ENCODE measurements at regions not wholly inside any gene's neighbourhood (a gene's known extent, or its start where the extent isn't known, plus 50 kb on each side); places are given as distances from the start of the nearest gene placed in this dataset.

DNA sequence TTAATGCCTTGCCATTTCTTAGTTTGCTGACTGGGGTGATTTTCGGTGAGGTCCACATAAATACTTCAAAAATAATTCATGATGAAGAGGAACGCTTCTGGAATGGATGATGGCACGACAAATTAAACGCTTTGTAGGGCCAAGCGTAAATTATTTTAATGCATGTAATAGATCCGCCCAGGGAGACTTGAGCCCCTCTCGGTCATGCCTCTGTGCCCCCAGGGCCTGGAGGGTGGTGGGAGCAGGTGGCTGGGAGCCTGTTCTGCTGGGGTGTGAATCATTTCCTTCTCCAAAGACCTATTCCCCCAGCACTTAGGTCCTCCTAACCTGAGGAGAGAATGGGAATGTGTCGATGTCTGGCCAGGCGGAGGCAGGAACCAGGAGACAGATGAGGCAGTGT, 350.6 kb downstream of the ZNF536 start:
- ChIA-PET POLR2A (no interaction called here), CTCF (interaction anchor here (1.2 kb wide), 1 partner anchor 14 kb away, joined by 4 read pairs; no protein-coding TSS in a partner anchor)
- Mint-ChIP-seq H3K36me3 (no peaks in the 10 kb centered on the region), H3K9me3 (no peaks in the 10 kb centered on the region), H3K27me3 (ENCODE audit: low read depth) (peaks cover 16% of the 10 kb centered on the region), H3K4me1 (peaks cover 23% of the 10 kb centered on the region), H3K27ac (no peak overlapping the region), H3K4me3 (no peak overlapping the region)
- no peak for ATAC-seq
- no peak for TF ChIP-seq SP1 (CRISPR knock-in tag; conservative IDR thresholded peaks at IDR 0.05)
- no peak for TF ChIP-seq GRHL2 (CRISPR knock-in tag; IDR thresholded peaks at IDR 0.05; ENCODE audit: insufficient replicate concordance, severe bottlenecking)
- TF ChIP-seq, protein P1, sequence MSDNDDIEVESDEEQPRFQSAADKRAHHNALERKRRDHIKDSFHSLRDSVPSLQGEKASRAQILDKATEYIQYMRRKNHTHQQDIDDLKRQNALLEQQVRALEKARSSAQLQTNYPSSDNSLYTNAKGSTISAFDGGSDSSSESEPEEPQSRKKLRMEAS (CRISPR knock-in tag; IDR thresholded peaks at IDR 0.05), result no peak
- TF ChIP-seq MXD4 (CRISPR knock-in tag; IDR thresholded peaks at IDR 0.05; ENCODE audit: borderline replicate concordance), result no peak
- TF ChIP-seq GABPB1 (CRISPR knock-in tag; IDR thresholded peaks at IDR 0.05), result no peak
- DNase-seq (ENCODE audit: low spot score), result no peak

DNA sequence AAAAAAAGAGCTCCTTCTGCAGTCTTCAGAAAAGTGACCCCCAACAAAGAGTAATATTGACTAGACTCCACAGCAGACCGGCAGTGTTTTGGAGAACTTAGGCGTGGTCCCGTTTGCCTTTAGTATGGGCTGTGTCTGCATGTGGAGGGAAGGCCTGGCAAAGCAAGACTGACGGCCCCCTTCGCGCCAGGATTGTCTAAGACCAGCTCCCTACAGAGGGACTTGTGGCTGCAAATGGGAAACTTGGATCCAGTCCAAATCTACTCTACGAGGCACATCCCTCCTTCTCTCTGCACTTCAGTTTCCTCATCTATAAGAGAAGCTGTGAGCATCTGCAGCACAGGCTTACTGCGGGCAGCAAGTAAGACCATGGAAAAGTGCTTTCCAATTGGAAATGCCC, 350.0 kb downstream of the ZNF536 start:
- H3K4me1 Mint-ChIP-seq, result peaks cover 23% of the 10 kb centered on the region
- H3K4me3 Mint-ChIP-seq, result no peak overlapping the region
- ChIA-PET POLR2A (no interaction called here), CTCF (interaction anchor here (1.2 kb wide), 2 partner anchors 13 to 26 kb away, joined by 4 to 5 read pairs; no protein-coding TSS in a partner anchor)
- no peak overlapping the region for H3K27ac Mint-ChIP-seq
- ATAC-seq (no peak), DNase-seq (ENCODE audit: low spot score) (no peak)
- TF ChIP-seq, protein P2, sequence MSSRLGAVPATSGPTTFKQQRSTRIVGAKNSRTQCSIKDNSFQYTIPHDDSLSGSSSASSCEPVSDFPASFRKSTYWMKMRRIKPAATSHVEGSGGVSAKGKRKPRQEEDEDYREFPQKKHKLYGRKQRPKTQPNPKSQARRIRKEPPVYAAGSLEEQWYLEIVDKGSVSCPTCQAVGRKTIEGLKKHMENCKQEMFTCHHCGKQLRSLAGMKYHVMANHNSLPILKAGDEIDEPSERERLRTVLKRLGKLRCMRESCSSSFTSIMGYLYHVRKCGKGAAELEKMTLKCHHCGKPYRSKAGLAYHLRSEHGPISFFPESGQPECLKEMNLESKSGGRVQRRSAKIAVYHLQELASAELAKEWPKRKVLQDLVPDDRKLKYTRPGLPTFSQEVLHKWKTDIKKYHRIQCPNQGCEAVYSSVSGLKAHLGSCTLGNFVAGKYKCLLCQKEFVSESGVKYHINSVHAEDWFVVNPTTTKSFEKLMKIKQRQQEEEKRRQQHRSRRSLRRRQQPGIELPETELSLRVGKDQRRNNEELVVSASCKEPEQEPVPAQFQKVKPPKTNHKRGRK (CRISPR knock-in tag; IDR thresholded peaks at IDR 0.05; ENCODE audit: borderline replicate concordance), result no peak
- TF ChIP-seq RORB (CRISPR knock-in tag; IDR thresholded peaks at IDR 0.05) (no peak), ZNF423 (CRISPR knock-in tag; IDR thresholded peaks at IDR 0.05) (no peak)
- peaks cover 16% of the 10 kb centered on the region for H3K27me3 Mint-ChIP-seq (ENCODE audit: low read depth)
- no peaks in the 10 kb centered on the region for H3K9me3 Mint-ChIP-seq
- H3K36me3 Mint-ChIP-seq, result no peaks in the 10 kb centered on the region

DNA sequence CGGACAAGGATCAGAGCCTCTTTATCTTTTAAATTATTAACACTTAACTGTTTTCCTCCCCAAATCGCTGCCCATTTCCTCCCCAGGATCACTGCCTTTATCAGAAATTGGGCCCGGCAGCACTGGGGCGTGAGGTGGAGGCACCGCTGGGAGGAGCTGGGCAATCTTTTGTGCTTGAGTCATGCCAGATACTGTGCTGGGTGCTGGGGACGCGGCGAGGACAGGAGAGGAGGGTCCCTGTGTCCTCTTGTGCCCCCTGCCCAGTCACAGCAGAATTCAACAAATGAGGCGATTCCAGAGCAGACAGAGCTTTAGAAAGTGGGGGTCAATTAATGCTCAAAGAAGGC, 347.8 kb downstream of the ZNF536 start:
- TF ChIP-seq, protein P1 (CRISPR knock-in tag; IDR thresholded peaks at IDR 0.05), result no peak
- peak overlapping the region; percentile 68 for H3K4me3 Mint-ChIP-seq
- H3K27ac Mint-ChIP-seq, result no peak overlapping the region
- POLR2A ChIA-PET, result no interaction called here
- H3K27me3 Mint-ChIP-seq (ENCODE audit: low read depth), result peaks cover 16% of the 10 kb centered on the region
- no peaks in the 10 kb centered on the region for H3K9me3 Mint-ChIP-seq
- H3K4me1 Mint-ChIP-seq, result peaks cover 23% of the 10 kb centered on the region
- ATAC-seq, result peak; percentile 59
- DNase-seq (ENCODE audit: low spot score), result peak; percentile 20
- H3K36me3 Mint-ChIP-seq, result no peaks in the 10 kb centered on the region
- CTCF ChIA-PET, result interaction anchor here (0.7 to 2.3 kb wide), 12 partner anchors 9 to 80 kb away, joined by 3 to 14 read pairs (median 5); no protein-coding TSS in a partner anchor

DNA sequence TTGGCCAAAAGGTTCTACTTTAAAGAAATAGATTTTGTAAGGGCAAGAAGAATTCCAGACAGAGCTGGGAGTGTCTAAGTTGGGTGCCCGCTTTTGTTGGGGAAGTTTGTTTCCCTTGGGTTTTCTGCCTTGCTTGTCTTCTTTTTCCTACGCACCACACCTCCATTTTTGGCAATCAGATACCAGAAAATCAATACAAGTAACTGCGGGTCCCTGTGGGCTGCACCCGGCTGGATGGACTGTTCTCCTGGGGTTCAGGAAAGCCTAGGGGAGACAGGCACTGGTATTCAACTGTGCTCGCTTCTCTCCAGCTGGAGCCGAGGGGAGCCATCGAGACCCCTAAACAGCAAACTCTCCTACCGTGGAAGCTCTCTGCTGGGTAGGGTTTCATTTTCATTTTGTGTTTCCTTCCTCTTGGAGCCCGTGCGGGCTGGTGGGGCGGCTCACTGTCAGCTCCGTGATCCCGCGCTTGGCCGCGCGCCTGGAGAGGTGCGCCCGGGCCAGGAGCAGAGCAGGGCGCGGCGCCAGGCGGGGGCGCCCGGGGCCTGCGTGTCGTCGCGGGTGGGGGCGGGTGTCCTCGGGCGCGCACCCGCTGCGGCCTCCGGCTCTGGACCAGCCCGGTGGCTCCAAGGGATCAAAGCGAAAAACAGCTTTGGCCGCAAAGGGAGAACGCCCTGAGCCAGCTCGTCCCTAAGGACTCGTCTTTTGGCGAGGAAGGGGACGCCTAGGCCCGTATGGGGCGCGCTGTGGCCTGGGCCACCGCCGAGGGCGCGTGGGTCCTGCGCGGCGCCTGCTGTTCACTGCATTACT, 347.2 kb downstream of the ZNF536 start:
- Mint-ChIP-seq H3K4me3 (peak overlapping the region; percentile 68), H3K27me3 (ENCODE audit: low read depth) (peaks cover 16% of the 10 kb centered on the region), H3K36me3 (no peaks in the 10 kb centered on the region), H3K27ac (no peak overlapping the region), H3K9me3 (no peaks in the 10 kb centered on the region), H3K4me1 (peaks cover 29% of the 10 kb centered on the region)
- CTCF ChIA-PET, result interaction anchor here (0.9 to 2.3 kb wide), 11 partner anchors 8 to 80 kb away, joined by 3 to 14 read pairs (median 5); no protein-coding TSS in a partner anchor
- peak; percentile 84 for ATAC-seq
- DNase-seq (ENCODE audit: low spot score), result peak; percentile 48
- TF ChIP-seq, protein P3, sequence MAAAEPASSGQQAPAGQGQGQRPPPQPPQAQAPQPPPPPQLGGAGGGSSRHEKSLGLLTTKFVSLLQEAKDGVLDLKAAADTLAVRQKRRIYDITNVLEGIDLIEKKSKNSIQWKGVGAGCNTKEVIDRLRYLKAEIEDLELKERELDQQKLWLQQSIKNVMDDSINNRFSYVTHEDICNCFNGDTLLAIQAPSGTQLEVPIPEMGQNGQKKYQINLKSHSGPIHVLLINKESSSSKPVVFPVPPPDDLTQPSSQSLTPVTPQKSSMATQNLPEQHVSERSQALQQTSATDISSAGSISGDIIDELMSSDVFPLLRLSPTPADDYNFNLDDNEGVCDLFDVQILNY (CRISPR knock-in tag; IDR thresholded peaks at IDR 0.05), result 0 out of 2 replicates have a peak, but pooled peaks have one; percentile 46
- TF ChIP-seq CREM (CRISPR knock-in tag; IDR thresholded peaks at IDR 0.05), result 0 out of 2 replicates have a peak, but pooled peaks have one; percentile 47
- no peak for TF ChIP-seq MYBL2 (CRISPR knock-in tag; IDR thresholded peaks at IDR 0.05)
- TF ChIP-seq EMX1 (CRISPR knock-in tag; IDR thresholded peaks at IDR 0.05), result no peak
- no peak for TF ChIP-seq ZNF232 (CRISPR knock-in tag; IDR thresholded peaks at IDR 0.05)
- no peak for TF ChIP-seq ZNF416 (CRISPR knock-in tag; IDR thresholded peaks at IDR 0.05)
- no peak for TF ChIP-seq ZNF671 (CRISPR knock-in tag; IDR thresholded peaks at IDR 0.05)
- TF ChIP-seq ZNF317 (CRISPR knock-in tag; IDR thresholded peaks at IDR 0.05; ENCODE audit: borderline replicate concordance, low read depth), result no peak
- no peak for TF ChIP-seq FOXP1 (CRISPR knock-in tag; IDR thresholded peaks at IDR 0.05; ENCODE audit: borderline replicate concordance)
- TF ChIP-seq, protein P4, sequence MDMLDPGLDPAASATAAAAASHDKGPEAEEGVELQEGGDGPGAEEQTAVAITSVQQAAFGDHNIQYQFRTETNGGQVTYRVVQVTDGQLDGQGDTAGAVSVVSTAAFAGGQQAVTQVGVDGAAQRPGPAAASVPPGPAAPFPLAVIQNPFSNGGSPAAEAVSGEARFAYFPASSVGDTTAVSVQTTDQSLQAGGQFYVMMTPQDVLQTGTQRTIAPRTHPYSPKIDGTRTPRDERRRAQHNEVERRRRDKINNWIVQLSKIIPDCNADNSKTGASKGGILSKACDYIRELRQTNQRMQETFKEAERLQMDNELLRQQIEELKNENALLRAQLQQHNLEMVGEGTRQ (CRISPR knock-in tag; IDR thresholded peaks at IDR 0.05), result no peak
- TF ChIP-seq, protein P1 (CRISPR knock-in tag; IDR thresholded peaks at IDR 0.05), result 0 out of 2 replicates have a peak, but pooled peaks have one; percentile 23
- TF ChIP-seq SMAD3 (CRISPR knock-in tag; IDR thresholded peaks at IDR 0.05; ENCODE audit: borderline replicate concordance), result no peak
- POLR2A ChIA-PET, result no interaction called here
